ENCODE measurements at regions not wholly inside any gene's neighbourhood (a gene's known extent, or its start where the extent isn't known, plus 50 kb on each side); places are given as distances from the start of the nearest gene placed in this dataset.

- TF ChIP-seq CTCF (IDR thresholded peaks at IDR 0.05; ENCODE audit: extremely low read depth, insufficient read depth, missing control alignments) = no peak
- in situ Hi-C loops (cut with MboI; ENCODE audit: low pct_unique_long_range_greater_than_20kb, low sequenced_read_pairs, unreplicated experiment) = no loop called here
- DNase-seq (ENCODE audit: low spot score) = no peak
Observed at GRCh38 chr15:87763837-87764236, 492.7 kb downstream of the NTRK3 start.

GRCh38 chr15:87761736-87762509 is 494.6 kb downstream of the NTRK3 start:
- in situ Hi-C loops (cut with MboI; ENCODE audit: low pct_unique_long_range_greater_than_20kb, low sequenced_read_pairs, unreplicated experiment) = no loop called here
- no peak for TF ChIP-seq CTCF (IDR thresholded peaks at IDR 0.05; ENCODE audit: extremely low read depth, insufficient read depth, missing control alignments)
- DNase-seq (ENCODE audit: low spot score) = no peak

GRCh38 chr15:87760547-87761314 is 495.8 kb downstream of the NTRK3 start:
- in situ Hi-C loops (cut with MboI; ENCODE audit: low pct_unique_long_range_greater_than_20kb, low sequenced_read_pairs, unreplicated experiment) = no loop called here
- TF ChIP-seq CTCF (IDR thresholded peaks at IDR 0.05; ENCODE audit: extremely low read depth, insufficient read depth, missing control alignments) = no peak
- DNase-seq (ENCODE audit: low spot score) = no peak

- in situ Hi-C loops (cut with MboI; ENCODE audit: low pct_unique_long_range_greater_than_20kb, low sequenced_read_pairs, unreplicated experiment) = no loop called here
- DNase-seq (ENCODE audit: low spot score) = no peak
- no peak for TF ChIP-seq CTCF (IDR thresholded peaks at IDR 0.05; ENCODE audit: extremely low read depth, insufficient read depth, missing control alignments)
Observed at GRCh38 chr15:87758794-87759418, 497.6 kb downstream of the NTRK3 start.

GRCh38 chr15:87757084-87757483 is 499.5 kb downstream of the NTRK3 start:
- in situ Hi-C loops (cut with MboI; ENCODE audit: low pct_unique_long_range_greater_than_20kb, low sequenced_read_pairs, unreplicated experiment) = no loop called here
- no peak for TF ChIP-seq CTCF (IDR thresholded peaks at IDR 0.05; ENCODE audit: extremely low read depth, insufficient read depth, missing control alignments)
- DNase-seq (ENCODE audit: low spot score) = no peak

- no peak for DNase-seq (ENCODE audit: low spot score)
- TF ChIP-seq CTCF (IDR thresholded peaks at IDR 0.05; ENCODE audit: extremely low read depth, insufficient read depth, missing control alignments) = no peak
- in situ Hi-C loops (cut with MboI; ENCODE audit: low pct_unique_long_range_greater_than_20kb, low sequenced_read_pairs, unreplicated experiment) = no loop called here
Observed at GRCh38 chr15:87756072-87756471, 500.5 kb downstream of the NTRK3 start.
